Panc1 (cell line): ENCODE measurements at regions not wholly inside any gene's neighbourhood (a gene's known extent, or its start where the extent isn't known, plus 50 kb on each side); places are given as distances from the start of the nearest gene placed in this dataset.

Experiments
- POLR2AphosphoS5 ChIP-seq: IDR thresholded peaks from 2 replicates; pipeline ENCODE4 v1.6.1; 2012; ENCODE audit warnings: mild to moderate bottlenecking, low read depth, low read length, moderate library complexity
- SIN3A ChIP-seq: IDR thresholded peaks from 2 replicates; pipeline ENCODE4 v1.6.1; 2012; ENCODE audit warnings: low read depth, mild to moderate bottlenecking, low read length, moderate library complexity, borderline replicate concordance; ENCODE audit not compliant: insufficient read depth
- TF ChIP-seq, protein P1 (sequence below): fragments of 450-650 bp; IDR thresholded peaks from 2 replicates; pipeline ENCODE4 v1.5.1; 2017; ENCODE audit warnings: mild to moderate bottlenecking
- TF ChIP-seq, protein P2 (sequence below), 2 experiments: IDR thresholded peaks; 2 replicates each; pipeline ENCODE4 v1.6.1; 2011 to 2012; ENCODE audit warnings: low read depth in 2 of 2, control low read depth in 1 of 2, low read length in 1 of 2, mild to moderate bottlenecking in 1 of 2, moderate library complexity in 1 of 2; ENCODE audit not compliant: insufficient read depth in 1 of 2

DNA sequence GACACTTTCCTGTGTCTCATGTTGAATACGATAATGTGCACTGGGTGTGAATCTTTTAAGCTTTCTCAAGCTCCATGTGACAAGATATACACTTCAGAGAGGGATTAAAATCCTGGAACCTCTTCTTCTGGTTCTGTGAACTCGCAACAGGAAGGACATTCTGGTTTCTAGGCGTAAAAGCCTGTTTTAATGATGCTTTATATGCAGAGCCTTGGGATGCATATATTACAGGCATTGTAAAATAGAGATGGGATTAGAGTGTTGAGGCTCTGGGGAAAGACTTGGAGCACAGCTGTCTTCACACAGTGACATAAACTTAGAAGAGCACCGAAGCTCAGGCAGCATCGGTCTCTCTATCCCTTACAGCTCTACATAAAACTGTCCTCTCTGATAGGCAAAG is 107.7 kb upstream of the SV2C start:
- no peak for TF ChIP-seq SIN3A
- TF ChIP-seq, protein P1, sequence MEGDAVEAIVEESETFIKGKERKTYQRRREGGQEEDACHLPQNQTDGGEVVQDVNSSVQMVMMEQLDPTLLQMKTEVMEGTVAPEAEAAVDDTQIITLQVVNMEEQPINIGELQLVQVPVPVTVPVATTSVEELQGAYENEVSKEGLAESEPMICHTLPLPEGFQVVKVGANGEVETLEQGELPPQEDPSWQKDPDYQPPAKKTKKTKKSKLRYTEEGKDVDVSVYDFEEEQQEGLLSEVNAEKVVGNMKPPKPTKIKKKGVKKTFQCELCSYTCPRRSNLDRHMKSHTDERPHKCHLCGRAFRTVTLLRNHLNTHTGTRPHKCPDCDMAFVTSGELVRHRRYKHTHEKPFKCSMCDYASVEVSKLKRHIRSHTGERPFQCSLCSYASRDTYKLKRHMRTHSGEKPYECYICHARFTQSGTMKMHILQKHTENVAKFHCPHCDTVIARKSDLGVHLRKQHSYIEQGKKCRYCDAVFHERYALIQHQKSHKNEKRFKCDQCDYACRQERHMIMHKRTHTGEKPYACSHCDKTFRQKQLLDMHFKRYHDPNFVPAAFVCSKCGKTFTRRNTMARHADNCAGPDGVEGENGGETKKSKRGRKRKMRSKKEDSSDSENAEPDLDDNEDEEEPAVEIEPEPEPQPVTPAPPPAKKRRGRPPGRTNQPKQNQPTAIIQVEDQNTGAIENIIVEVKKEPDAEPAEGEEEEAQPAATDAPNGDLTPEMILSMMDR = no peak
- no peak for TF ChIP-seq POLR2AphosphoS5
- TF ChIP-seq, protein P2, sequence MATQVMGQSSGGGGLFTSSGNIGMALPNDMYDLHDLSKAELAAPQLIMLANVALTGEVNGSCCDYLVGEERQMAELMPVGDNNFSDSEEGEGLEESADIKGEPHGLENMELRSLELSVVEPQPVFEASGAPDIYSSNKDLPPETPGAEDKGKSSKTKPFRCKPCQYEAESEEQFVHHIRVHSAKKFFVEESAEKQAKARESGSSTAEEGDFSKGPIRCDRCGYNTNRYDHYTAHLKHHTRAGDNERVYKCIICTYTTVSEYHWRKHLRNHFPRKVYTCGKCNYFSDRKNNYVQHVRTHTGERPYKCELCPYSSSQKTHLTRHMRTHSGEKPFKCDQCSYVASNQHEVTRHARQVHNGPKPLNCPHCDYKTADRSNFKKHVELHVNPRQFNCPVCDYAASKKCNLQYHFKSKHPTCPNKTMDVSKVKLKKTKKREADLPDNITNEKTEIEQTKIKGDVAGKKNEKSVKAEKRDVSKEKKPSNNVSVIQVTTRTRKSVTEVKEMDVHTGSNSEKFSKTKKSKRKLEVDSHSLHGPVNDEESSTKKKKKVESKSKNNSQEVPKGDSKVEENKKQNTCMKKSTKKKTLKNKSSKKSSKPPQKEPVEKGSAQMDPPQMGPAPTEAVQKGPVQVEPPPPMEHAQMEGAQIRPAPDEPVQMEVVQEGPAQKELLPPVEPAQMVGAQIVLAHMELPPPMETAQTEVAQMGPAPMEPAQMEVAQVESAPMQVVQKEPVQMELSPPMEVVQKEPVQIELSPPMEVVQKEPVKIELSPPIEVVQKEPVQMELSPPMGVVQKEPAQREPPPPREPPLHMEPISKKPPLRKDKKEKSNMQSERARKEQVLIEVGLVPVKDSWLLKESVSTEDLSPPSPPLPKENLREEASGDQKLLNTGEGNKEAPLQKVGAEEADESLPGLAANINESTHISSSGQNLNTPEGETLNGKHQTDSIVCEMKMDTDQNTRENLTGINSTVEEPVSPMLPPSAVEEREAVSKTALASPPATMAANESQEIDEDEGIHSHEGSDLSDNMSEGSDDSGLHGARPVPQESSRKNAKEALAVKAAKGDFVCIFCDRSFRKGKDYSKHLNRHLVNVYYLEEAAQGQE (IDR thresholded peaks at IDR 0.05; ENCODE audit: insufficient read depth in 1 of 2, low read depth in 2 of 2, low read length in 1 of 2) = no peak
